Activated CD8-positive, alpha-beta memory T cell treated with anti-CD3 and anti-CD28 coated beads, Interleukin-2, amount 50 U/mL, for 48 hours (primary cell): ENCODE measurements at regions not wholly inside any gene's neighbourhood (a gene's known extent, or its start where the extent isn't known, plus 50 kb on each side); places are given as distances from the start of the nearest gene placed in this dataset.

ENCODE experiments used
- DNase-seq: peaks from one replicate; pipeline ENCODE4 v3.0.0-alpha.2; 2020

DNA sequence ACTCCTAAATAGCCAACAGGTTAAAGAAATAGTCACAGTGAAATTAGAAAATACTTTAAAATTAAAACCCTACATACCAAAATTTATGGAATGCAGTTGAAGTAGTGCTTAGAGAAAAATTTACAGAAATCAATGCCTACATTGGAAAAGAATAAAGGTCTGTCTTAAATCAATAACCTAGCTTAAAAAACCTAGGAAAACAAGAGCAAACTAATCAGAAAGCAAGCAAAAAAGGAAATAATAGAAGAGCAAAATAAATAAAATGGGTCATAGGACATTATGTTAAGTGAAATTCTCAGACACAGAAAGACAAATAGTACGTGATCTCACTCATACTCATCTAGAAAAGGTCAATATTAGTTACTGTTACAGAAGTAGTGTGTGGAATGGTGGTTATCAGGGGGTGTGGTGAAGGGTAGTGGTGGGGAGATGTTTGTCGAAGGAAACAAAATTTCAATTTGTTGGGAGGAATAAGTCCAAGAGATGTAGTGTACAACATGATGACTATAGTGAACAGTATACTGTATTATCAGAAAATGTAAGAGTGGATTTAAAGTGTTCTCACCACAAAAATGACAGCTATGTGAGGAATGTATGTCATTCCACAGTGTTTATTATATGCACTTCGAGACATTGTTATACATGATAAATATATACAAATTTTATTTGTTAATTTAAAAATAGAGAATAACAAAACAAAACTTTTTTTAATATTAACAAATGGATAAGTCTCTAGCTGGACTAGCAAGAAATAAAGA lies 423.6 kb downstream of the CDH26 start:
- no peak for DNase-seq

DNA sequence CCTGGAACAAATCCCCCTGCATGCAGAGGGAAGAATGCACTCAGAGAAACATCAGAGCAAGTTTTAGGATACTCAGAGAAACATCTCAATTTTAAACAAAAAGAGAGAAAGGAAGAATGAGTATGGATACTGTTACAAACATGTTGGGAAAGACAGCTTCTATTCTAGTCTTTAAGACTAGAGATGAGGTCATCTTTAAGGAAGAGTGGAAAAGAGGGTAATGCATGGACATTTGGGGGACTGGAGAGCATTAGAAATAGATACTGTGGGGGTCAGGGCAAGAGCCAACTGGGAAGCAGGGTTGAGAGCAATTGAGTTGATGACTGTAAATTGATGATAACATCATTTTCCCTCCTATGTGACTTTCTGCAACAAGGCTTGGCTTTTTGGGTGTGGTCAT lies 431.2 kb downstream of the CDH26 start:
- DNase-seq, result no peak

DNA sequence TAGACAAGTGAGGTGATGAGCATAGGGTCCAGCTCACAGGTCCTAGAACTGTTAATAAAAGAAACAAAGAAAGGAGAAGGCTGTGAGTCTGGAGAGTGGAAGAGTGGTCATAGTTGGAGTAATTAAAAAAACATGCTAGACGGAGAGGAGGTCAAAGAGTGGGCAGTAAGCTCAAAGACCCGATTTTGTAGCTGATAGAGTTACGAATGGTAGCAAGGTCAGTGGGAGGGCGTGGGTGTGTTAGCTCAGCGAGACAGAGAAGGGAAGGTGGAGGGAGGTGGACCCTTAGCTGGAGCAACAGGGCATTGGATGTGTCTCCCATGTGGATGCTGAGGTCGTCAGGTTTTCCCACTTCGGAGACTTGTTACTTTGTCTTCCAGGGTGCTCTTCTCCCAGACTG lies 431.7 kb downstream of the CDH26 start:
- DNase-seq, result no peak

DNA sequence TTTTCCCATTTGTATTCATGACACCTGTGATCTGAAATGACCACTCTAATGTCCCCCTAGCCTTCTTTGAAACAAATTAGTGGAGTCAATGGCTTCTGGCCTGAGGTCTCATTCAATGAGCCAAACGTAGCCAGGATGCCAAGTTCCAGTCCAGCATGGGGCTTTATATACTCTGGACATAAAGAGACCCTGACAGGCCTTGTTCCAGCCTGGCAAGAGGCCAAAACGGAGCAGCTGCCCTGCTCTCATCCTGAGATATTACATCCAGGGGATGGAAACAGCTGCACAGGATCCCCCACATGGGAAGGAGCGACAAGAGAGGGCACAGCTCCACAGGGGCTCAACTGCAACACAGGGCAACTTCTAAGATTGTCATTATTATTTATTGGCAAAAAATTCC lies 437.8 kb downstream of the CDH26 start:
- DNase-seq, result no peak

DNA sequence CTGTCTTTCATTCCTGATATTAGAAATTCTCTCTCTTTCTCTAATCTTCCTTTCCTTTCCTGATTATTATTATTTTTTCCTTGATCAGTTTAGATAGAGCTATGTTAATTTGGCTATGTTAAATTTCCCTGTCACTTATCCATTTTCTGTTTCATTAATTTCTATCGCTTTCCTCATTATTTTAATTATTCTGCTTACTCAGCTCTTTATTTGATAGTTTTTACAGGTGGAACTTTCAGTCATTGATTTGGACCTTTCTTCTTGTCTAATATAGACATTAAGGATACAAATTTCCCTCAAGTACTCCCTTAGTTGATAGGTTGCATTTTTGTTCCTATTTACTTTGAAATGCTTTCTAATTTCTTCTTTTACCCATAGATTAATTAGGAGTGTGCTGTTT lies 442.3 kb downstream of the CDH26 start:
- no peak for DNase-seq

DNA sequence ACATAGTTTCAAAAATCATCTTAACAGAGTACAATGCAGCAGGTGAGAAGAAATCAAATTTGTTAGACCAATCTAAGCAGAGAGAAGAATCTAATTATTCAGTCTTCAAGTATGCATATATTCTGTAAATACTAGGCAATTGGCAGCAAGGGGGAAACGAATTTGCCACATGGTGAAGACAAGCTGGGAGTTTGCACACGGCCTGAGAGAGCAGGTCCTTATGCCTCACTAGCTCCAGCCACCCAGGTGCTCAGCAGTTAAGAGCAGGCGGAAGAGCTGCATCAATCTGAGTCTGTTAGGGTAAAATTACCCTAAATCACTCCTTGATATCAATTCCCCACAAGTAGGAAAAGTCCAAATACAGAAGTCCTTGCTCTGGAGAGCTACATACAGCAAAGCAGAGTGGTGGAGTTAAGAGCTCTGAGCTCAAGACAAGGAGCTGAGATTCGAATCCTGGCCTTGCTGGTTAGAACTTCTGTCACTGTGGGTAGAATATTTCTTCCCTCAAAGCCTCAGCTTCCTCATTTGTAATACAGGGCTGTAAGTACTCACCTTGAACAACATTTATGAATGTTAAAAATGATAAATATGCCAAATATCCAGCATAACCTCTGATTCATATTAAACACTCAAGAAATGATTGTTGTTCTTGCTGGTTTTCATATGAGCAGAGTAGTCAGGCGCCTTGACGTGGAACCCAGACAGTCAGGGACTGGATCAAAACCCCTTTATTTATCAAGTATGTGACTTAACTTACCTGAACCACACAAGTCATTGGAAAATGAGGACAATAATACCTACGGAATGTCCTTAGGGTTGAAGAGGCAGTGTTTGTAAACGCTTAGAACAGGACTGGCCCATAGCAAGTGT lies 444.2 kb downstream of the CDH26 start:
- no peak for DNase-seq

DNA sequence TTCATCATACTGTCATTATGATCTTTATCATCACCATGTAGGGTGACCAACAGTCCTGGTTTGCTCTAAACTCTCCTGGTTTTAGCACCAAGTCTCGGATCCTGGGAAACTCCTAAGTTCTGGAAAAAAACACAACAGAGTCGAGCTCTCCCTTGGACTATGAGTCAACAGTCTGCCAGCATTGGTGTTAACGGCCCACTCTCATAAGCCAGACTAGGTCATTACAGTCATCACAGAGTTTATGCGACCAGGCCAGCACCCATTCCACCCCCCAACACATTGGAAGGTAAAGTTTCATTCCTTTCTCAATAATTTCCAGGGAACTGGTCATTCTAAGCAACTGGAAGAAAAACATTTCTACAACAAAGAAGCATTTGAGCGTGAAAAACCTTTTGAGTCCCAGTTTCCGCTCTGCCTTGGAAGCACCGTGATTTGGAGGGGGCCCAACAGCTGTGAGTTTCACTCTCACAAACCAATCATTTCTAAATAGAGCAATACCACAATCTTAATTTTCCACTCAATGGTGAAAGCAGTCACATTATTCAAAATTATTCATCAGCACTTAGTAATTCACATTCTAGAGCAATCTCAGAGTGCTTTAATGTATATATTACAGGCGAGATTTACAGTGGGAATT lies 445.0 kb downstream of the CDH26 start:
- DNase-seq, result no peak

DNA sequence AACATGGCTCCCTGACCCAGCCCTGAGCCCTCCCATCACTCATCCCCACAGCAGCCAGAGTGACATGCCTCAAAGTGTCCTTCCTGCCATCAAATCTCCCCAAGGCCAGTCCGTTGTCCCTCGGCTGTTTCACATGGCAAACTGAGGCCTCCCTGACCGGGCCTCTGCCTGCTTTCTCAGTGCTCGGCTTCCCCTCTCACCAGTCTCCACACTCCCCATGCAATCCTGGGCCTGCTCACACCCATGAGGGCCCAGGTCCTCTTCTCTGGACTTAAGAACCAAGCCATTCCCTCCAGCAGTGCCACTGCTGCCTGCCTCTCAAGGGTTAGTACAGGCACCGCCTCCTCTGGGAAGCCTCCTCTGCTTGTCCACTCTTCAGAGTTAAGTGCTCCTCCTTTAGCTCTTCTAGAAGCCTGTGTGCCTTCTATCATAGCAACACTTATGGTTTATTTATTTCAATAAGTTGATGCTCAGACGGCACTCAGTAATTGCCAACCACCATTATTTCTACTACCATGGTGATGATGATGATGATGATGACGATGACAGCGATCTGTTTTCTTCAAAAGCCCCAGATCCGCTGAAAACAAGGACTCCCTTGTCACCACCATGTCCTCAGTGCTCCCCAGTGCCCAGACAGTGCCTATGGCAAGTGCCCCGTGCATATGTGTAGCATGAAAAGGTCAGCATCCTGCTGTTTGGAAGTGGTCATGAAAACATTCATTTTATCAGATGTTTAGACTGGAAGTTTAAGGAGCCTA lies 449.0 kb downstream of the CDH26 start:
- no peak for DNase-seq

DNA sequence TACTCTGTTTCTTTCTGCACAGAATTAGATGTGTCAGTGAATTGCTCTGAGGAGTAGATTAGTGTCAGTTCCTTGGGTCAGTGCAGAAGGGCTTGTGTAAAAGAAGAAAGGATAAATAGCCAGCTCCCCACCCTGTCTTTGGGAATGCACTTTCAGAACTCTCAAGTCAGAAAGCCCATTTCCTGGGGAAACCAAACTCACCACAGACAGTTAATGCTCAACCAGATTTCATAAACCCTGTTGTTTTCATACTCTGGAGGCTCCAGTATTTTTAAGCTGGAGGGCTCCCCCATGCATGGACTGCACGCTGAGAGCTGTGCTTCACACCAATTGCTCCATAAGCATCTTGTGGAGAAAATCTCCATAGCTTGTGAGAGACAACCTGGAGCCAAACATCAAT lies 449.7 kb downstream of the CDH26 start:
- DNase-seq, result no peak

DNA sequence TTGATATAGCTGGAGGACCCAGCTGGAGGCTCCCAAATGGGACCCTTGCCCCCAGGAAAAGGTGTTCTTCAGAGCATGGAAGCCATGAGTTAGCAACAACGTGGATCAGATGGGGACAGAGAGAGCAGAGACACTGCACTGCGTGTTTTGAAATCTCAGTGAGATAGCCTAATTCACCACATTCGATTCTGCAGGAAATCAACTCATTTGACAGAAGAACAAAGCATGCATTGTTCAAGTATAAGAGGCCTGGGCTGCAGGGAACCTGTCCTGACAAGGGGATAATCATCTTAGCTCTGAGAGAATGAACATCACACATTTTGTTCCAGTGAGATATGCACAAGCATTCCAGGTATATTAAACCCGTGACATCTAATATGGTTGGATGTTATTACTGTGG lies 450.2 kb downstream of the CDH26 start:
- no peak for DNase-seq

DNA sequence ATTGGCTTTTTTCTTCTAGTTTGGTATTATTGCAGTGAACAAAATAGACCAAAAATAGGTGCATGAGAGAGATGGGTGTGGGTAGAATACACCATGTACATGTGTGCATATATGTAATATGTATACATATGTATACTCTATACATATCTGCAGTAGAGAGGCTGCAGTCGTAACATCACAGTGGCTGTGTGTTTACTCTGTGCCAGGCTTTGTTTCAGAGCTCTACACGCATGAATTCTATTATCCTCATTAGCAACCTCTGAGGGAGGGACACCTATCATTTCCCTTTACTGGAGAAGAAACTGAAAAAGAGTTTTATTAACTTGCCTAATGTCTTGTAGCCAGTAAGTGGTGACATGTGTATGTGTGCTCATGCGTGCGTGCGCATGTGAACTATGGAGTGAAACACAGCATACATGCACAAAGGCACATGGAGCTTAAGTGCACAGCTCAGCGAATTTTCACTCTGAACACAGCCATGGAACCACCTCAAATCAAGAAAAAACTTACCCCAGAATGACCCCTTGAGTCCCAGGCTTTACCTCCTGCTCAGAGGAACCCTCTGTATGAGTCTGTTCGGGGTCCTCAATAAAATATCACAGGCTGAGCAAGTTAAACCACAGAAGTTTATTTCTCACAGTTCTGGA lies 452.5 kb downstream of the CDH26 start:
- no peak for DNase-seq

DNA sequence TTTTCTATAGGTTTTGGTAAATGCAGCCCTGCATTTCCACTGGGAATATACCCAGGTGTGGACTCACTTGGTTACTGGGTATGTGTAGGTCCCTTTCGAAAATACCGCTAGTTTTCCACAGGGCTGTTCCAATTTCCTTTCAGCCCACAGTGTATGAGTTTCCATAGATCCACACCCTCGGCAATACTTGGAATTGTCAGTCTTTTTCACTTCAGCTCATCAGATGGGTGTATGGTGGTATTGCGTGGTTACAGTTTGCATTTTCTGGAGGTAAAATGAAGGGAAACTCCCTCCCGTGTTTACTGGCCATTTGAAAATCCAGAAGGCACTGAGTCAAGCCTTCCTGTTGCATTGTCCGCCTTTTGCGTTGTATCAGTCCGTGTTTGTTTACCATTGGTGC lies 453.6 kb downstream of the CDH26 start:
- DNase-seq, result no peak

DNA sequence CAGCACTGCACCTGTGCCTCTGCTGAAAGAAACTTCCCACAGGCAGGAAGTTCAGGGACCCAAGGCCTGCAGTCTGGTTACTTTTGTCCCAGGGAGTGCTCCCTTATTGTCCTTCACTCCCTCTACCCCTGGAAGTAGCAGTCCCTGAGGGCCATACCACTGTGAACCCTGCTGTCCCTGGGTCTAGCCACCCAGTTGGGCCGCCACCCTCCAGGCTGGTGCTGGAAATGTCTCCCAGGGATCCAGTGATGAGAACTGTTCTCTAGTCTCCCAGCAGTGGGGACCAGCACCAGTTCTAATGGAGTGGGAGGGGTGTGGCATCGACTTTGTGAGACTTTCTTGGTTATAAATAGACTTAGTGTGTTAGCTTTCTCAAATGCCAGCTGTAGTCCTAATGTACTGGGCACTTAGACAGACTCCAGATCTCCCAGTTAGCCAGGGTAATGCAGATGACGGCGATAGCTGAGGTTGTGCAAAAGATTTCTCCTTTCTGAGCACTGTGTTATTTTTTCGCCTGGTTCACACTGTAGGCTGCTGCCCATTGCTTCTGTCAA lies 462.5 kb downstream of the CDH26 start:
- DNase-seq, result no peak

DNA sequence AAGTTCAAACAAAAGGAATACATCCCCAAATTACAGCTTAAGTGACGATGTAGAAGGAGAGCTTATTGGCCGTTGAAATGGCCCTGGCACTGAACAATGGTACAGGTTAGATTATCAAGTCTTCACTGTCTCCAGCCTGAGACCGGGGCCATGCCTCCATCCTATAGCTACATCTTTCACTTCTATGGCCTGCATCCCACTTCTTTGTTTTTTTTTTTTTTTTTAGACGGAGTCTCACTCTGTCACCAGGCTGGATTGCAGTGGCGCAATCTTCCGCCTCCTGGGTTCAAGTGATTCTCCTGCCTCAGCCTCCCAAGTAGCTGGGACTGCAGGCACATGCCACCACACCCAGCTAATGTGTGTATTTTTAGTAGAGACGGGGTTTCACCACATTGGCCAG lies 464.6 kb downstream of the CDH26 start:
- DNase-seq, result no peak

DNA sequence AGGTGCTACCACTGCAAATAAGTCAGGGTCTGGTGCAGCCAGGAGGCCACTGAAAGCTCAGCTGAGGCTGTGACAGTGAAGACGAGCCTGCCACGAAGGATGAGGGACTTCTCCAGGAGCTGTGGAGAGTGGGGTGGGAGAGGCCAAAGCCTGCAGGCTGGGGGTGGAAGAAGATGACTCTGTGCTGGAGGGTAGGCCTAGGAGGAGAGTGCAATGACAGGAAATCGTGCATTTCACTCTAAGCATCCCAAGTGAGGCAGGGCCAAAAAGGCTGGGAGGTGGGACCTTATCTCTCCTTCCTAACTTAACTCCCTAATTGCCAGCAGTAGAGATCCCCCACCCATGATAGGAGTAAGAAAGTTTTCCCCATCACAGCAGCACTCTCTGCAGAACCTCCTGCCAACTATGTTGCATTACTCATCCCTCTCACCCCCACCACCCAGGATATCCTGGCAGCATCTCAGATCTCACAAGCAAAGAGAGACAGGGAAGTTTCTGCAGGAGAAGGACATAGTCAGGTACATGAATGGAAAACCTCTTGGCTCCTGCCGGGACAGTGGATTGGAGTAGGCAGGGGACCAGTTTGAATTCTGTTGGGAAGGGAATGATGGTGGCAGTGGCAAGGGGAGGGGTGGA lies 466.2 kb downstream of the CDH26 start:
- DNase-seq, result no peak

DNA sequence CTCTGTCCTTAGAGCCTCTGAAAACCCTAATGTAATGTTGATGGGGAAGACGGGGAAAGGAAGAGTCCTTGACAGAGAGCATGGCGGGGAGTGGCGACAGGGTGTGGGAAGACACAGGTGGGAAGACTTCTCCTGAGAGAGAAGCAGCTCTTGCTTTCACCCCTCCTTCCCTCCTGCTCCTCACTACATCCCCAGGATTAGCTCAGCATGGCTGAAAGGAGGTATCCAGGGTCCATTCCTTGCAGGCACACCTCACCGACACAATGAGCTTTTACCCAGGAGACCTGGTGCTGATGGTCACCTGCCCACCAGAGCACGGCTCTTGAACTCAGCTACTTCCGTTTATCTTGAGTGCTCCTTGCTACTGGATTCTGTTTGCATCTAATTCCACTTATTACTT lies 469.3 kb downstream of the CDH26 start:
- DNase-seq, result no peak

DNA sequence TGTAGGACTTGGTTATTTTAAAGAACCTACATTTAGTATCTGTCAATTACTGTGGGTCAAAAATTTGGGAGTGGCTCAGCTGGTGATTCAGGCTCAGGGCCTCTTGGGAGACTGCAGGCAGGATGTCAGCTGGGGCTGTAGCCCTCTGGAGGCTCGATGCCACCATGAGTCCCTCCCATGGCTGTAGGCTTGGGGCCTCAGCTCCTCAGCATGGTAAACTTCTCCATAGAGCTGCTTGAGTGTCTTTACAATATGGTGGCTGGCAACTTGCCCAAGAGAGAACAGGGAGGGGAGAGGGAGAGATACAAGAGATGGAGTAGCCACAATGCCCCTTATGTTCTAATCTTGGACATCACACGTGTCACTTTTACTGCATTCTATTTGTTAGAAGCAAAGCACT lies 470.4 kb downstream of the CDH26 start:
- DNase-seq, result no peak

DNA sequence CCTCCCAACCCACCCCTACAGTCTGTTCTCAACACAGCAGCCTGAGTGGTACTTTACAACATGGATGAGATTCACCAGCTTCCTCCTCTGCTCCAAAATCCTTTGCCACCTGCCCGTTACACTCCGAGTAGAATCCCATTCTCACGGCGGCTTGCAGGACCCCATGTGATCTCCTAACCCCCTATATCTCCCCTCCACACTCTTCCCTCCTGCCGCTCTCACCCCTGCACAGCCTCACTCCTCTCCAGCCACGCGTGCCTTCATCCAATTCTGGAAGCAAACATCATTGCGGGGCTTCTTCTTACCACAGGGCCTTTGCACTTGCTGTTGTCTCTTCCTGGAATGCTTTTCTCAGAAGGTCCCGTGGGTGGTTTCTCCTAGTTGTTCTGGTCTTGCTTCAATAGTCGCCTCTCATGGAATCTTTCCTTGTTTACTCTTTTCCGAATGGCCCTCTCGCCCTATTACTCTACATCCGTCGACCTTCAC lies 472.3 kb downstream of the CDH26 start:
- no peak for DNase-seq

DNA sequence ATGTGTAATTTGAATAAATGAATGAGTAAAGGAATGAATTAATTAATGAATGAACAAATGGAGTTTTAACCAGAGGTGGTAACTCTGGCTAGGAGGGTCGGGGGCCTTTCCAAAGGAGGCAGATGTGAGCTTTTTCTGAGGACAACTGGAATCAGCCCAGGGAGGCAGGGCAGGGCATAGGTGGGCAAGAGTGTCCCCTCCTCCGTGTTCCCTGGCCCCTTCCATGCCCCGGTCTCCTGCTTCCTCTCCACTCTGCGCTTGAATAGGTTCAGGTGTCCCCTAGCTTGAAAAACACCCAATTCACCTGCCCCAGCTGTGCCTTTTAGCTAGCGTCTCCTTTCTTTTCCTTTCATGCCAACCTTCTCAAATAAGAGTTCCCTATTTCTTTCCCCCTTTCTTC lies 473.1 kb downstream of the CDH26 start:
- DNase-seq, result no peak

DNA sequence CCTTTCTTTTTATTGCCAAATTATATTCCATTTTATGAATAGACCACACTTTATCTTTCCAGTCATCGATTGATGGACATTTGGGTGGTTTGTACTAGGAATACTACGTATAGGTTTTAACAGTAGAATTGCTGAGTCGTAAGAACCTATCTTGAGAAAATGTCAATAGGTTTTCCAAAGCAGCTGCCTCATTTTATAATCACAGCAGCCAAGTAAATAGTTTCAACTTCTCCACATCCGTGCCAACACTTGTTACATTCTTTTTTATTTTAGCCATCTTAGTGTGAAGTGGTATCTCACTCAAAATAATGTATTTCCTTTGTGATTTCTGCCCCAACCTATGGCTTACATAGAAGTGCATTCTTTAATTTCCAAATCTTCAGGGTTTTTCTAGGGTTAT lies 479.2 kb downstream of the CDH26 start:
- DNase-seq, result no peak

DNA sequence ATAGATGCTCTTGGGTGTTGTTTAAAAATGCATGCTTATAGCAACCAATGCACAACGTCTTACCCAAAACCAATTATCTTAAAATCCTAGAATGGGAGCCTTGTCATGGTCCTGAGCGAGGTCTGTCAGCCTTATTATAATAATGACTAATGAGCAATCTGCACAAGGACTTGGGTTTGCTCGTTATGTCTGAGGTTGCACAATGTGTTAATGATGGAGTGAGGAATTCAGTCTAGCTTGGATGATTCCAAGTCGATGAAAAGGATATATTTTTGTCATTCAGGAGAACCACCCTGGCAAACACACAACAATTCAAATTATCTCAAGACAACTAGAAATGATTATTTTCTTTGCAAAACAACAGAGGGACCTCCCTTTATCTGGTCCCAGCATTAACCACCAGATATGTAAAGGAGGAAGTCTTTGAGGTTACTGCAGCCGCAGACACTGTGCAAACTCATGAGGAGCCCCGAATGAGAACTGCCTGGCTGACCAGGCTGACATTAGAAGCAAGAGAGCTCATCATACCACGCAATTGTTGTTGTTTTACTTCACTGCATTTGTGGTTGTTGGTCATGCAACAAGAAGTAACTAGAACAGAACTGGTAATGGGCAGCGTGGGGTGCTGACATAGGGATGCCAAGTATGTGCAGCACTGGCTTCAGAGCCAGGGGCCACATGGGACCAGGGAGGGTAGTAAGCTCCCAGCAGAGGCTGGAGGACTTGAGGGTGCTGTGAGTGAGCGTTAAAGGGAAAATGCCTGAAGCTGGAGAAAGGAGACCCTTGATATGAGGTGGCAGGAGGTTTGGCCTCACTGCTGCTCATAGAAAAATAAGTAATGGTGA lies 488.3 kb downstream of the CDH26 start:
- DNase-seq, result no peak
